Breast epithelium (tissue), 3 donors: ENCODE measurements at regions not wholly inside any gene's neighbourhood (a gene's known extent, or its start where the extent isn't known, plus 50 kb on each side); places are given as distances from the start of the nearest gene placed in this dataset.

Source experiments
- CTCF ChIP-seq, 3 donors: fragments of 450-650 bp; IDR thresholded peaks; one replicate each; pipeline ENCODE4 v1.5.1; 2016 to 2017; ENCODE audit warnings: antibody characterized with exemption in 3 of 3, mild to moderate bottlenecking in 3 of 3, moderate library complexity in 3 of 3
- POLR2AphosphoS5 ChIP-seq, 3 donors: sonication (generic); formaldehyde crosslinking; IDR thresholded peaks; one replicate each; pipeline ENCODE4 v1.6.1; 2017; ENCODE audit warnings: antibody characterized with exemption in 3 of 3

- TF ChIP-seq CTCF (IDR thresholded peaks at IDR 0.05) (no peak), POLR2AphosphoS5 (IDR thresholded peaks at IDR 0.05) (no peak)
Measured at GRCh38 chr10:6776170-6776569, 196.1 kb upstream of the PRKCQ start.
